ENCODE measurements at regions not wholly inside any gene's neighbourhood (a gene's known extent, or its start where the extent isn't known, plus 50 kb on each side); places are given as distances from the start of the nearest gene placed in this dataset.
A peak's percentile ranks its signal among the peaks of the same experiment; 100 is the strongest.

GRCh38 chr2:195319112-195319460 is 337.9 kb upstream of the SLC39A10 start:
- peak; percentile 58 for DNase-seq (ENCODE audit: low read depth)
- no peak overlapping the region for H3K4me3 ChIP-seq (ENCODE audit: low read depth, low read length)
- no peak for TF ChIP-seq CTCF (IDR thresholded peaks at IDR 0.05; ENCODE audit: insufficient read depth, low read length)

GRCh38 chr2:195318440-195319111 is 338.4 kb upstream of the SLC39A10 start:
- peak; percentile 40 for TF ChIP-seq CTCF (IDR thresholded peaks at IDR 0.05; ENCODE audit: insufficient read depth, low read length)
- no peak overlapping the region for H3K4me3 ChIP-seq (ENCODE audit: low read depth, low read length)
- DNase-seq (ENCODE audit: low read depth): peak; percentile 69

GRCh38 chr2:195317550-195317949 is 339.5 kb upstream of the SLC39A10 start:
- DNase-seq (ENCODE audit: low read depth): no peak
- TF ChIP-seq CTCF (IDR thresholded peaks at IDR 0.05; ENCODE audit: insufficient read depth, low read length): no peak
- no peak overlapping the region for H3K4me3 ChIP-seq (ENCODE audit: low read depth, low read length)

GRCh38 chr2:195316486-195316885 is 340.5 kb upstream of the SLC39A10 start:
- no peak for TF ChIP-seq CTCF (IDR thresholded peaks at IDR 0.05; ENCODE audit: insufficient read depth, low read length)
- DNase-seq (ENCODE audit: low read depth): peak; percentile 48
- H3K4me3 ChIP-seq (ENCODE audit: low read depth, low read length): no peak overlapping the region

- H3K4me3 ChIP-seq (ENCODE audit: low read depth, low read length): no peak overlapping the region
- no peak for TF ChIP-seq CTCF (IDR thresholded peaks at IDR 0.05; ENCODE audit: insufficient read depth, low read length)
- DNase-seq (ENCODE audit: low read depth): no peak
These were observed 343.1 kb upstream of the SLC39A10 start for GRCh38 chr2:195313962-195314361.

GRCh38 chr2:195312662-195313061 is 344.4 kb upstream of the SLC39A10 start:
- no peak overlapping the region for H3K4me3 ChIP-seq (ENCODE audit: low read depth, low read length)
- DNase-seq (ENCODE audit: low read depth): no peak
- TF ChIP-seq CTCF (IDR thresholded peaks at IDR 0.05; ENCODE audit: insufficient read depth, low read length): no peak

GRCh38 chr2:195308163-195308562 is 348.9 kb upstream of the SLC39A10 start:
- no peak for TF ChIP-seq CTCF (IDR thresholded peaks at IDR 0.05; ENCODE audit: insufficient read depth, low read length)
- H3K4me3 ChIP-seq (ENCODE audit: low read depth, low read length): no peak overlapping the region
- DNase-seq (ENCODE audit: low read depth): no peak

All from fibroblast of the aortic adventitia (primary cell).